ENCODE measurements at regions not wholly inside any gene's neighbourhood (a gene's known extent, or its start where the extent isn't known, plus 50 kb on each side); places are given as distances from the start of the nearest gene placed in this dataset.

GRCh38 chr19:30699871-30700280, 327.7 kb downstream of the ZNF536 start:
- Histone ChIP-seq H3K4me3 (no peak overlapping the region), H3K4me1 (ENCODE audit: insufficient read depth) (no peaks in the 10 kb centered on the region), H3K79me2 (no peaks in the 10 kb centered on the region), H2AFZ (no peak overlapping the region), H3K36me3 (replicated peaks; ENCODE audit: insufficient read depth, low read depth) (no peaks in the 10 kb centered on the region), H3K9me2 (replicated peaks; ENCODE audit: insufficient read depth) (no peaks in the 10 kb centered on the region), H3K27me3 (no peaks in the 10 kb centered on the region), H3K9me3 (ENCODE audit: low read depth) (no peaks in the 10 kb centered on the region), H4K20me1 (ENCODE audit: insufficient read depth, poor library complexity, severe bottlenecking) (no peaks in the 10 kb centered on the region), H3K4me2 (no peak overlapping the region), H3K27ac (no peak overlapping the region)
- no peak for DNase-seq (ENCODE audit: low spot score)
- TF ChIP-seq EZH2 (IDR thresholded peaks at IDR 0.05; ENCODE audit: borderline replicate concordance), result no peak
- no peak for TF ChIP-seq CTCF (IDR thresholded peaks at IDR 0.05; ENCODE audit: poor library complexity)
- no peak for TF ChIP-seq EZH2phosphoT487 (IDR thresholded peaks at IDR 0.05; ENCODE audit: low read depth, severe bottlenecking, unreplicated experiment)
- 97% methylated on average over 3 of the region's 3 CpGs for WGBS (ENCODE audit: low lambda C conversion rate, missing lambda C conversion rate)

GRCh38 chr19:30696514-30696913, 324.3 kb downstream of the ZNF536 start:
- Histone ChIP-seq H3K79me2 (no peaks in the 10 kb centered on the region), H3K4me1 (ENCODE audit: insufficient read depth) (peaks cover 11% of the 10 kb centered on the region), H3K36me3 (replicated peaks; ENCODE audit: insufficient read depth, low read depth) (no peaks in the 10 kb centered on the region), H3K4me2 (no peak overlapping the region), H3K27me3 (peaks cover 12% of the 10 kb centered on the region), H3K9me2 (replicated peaks; ENCODE audit: insufficient read depth) (no peaks in the 10 kb centered on the region), H3K27ac (no peak overlapping the region), H3K9me3 (ENCODE audit: low read depth) (no peaks in the 10 kb centered on the region), H3K4me3 (no peak overlapping the region), H4K20me1 (ENCODE audit: insufficient read depth, poor library complexity, severe bottlenecking) (no peaks in the 10 kb centered on the region), H2AFZ (no peak overlapping the region)
- 24% methylated on average over 6 of the region's 6 CpGs for WGBS (ENCODE audit: low lambda C conversion rate, missing lambda C conversion rate)
- TF ChIP-seq EZH2phosphoT487 (IDR thresholded peaks at IDR 0.05; ENCODE audit: low read depth, severe bottlenecking, unreplicated experiment) (no peak), CTCF (IDR thresholded peaks at IDR 0.05; ENCODE audit: poor library complexity) (peak; percentile 47)
- DNase-seq (ENCODE audit: low spot score), result peak; percentile 69

GRCh38 chr19:30695171-30695875, 323.1 kb downstream of the ZNF536 start:
- Histone ChIP-seq H3K27me3 (peaks cover 22% of the 10 kb centered on the region), H4K20me1 (ENCODE audit: insufficient read depth, poor library complexity, severe bottlenecking) (no peaks in the 10 kb centered on the region), H3K27ac (no peak overlapping the region), H3K79me2 (no peaks in the 10 kb centered on the region), H3K4me1 (ENCODE audit: insufficient read depth) (peaks cover 19% of the 10 kb centered on the region), H3K9me3 (ENCODE audit: low read depth) (no peaks in the 10 kb centered on the region), H2AFZ (no peak overlapping the region), H3K4me2 (no peak overlapping the region), H3K9me2 (replicated peaks; ENCODE audit: insufficient read depth) (no peaks in the 10 kb centered on the region), H3K4me3 (no peak overlapping the region), H3K36me3 (replicated peaks; ENCODE audit: insufficient read depth, low read depth) (no peaks in the 10 kb centered on the region)
- DNase-seq (ENCODE audit: low spot score), result no peak
- 68% methylated on average over 8 of the region's 8 CpGs for WGBS (ENCODE audit: low lambda C conversion rate, missing lambda C conversion rate)
- TF ChIP-seq EZH2phosphoT487 (IDR thresholded peaks at IDR 0.05; ENCODE audit: low read depth, severe bottlenecking, unreplicated experiment) (no peak), EZH2 (IDR thresholded peaks at IDR 0.05; ENCODE audit: borderline replicate concordance) (no peak), CTCF (IDR thresholded peaks at IDR 0.05; ENCODE audit: poor library complexity) (no peak)

All from hepatocyte (in vitro differentiated cells).